OCI-LY1 (cell line): ENCODE measurements at regions not wholly inside any gene's neighbourhood (a gene's known extent, or its start where the extent isn't known, plus 50 kb on each side); places are given as distances from the start of the nearest gene placed in this dataset.

Experiments used
- H2AFZ ChIP-seq: fragments of 200-600 bp; sonication (generic), shearing (Covaris generic); 2 replicates; pipeline ENCODE4 v1.6.0; 2014; ENCODE audit warnings: antibody characterized with exemption, mild to moderate bottlenecking, low read length
- H3F3A ChIP-seq: fragments of 200-600 bp; sonication (generic), shearing (Covaris generic); 2 replicates; pipeline ENCODE4 v1.6.0; 2014; ENCODE audit warnings: mild to moderate bottlenecking, antibody characterized with exemption, low read length, moderate library complexity; ENCODE audit not compliant: insufficient read depth
- H3K27ac ChIP-seq: fragments of 200-600 bp; sonication (generic); 2 replicates; pipeline ENCODE4 v1.5.1; 2014; ENCODE audit warnings: low read length, mixed run types, mild to moderate bottlenecking, low read depth; ENCODE audit not compliant: poor library complexity, severe bottlenecking
- H3K27me3 ChIP-seq: fragments of 200-600 bp; sonication (generic); 2 replicates; pipeline ENCODE4 v1.6.0; 2014; ENCODE audit warnings: antibody characterized with exemption, mild to moderate bottlenecking, low read length, moderate library complexity; ENCODE audit not compliant: insufficient read depth
- H3K36me3 ChIP-seq: fragments of 200-600 bp; sonication (generic); 2 replicates; pipeline ENCODE4 v1.6.1; 2014; ENCODE audit warnings: mild to moderate bottlenecking, antibody characterized with exemption, low read length, moderate library complexity, mixed read lengths; ENCODE audit not compliant: insufficient read depth
- H3K4me1 ChIP-seq: fragments of 200-600 bp; sonication (generic); 2 replicates; pipeline ENCODE4 v1.5.1; 2014; ENCODE audit warnings: mild to moderate bottlenecking, low read length, moderate library complexity; ENCODE audit not compliant: insufficient read depth, severe bottlenecking
- H3K4me2 ChIP-seq: fragments of 200-600 bp; sonication (generic), shearing (Covaris generic); 2 replicates; pipeline ENCODE4 v1.6.1; 2014; ENCODE audit warnings: low read length
- H3K4me3 ChIP-seq: fragments of 200-600 bp; sonication (generic); 2 replicates; pipeline ENCODE4 v1.5.1; 2014; ENCODE audit warnings: low read length, low read depth, mild to moderate bottlenecking, mixed read lengths; ENCODE audit not compliant: poor library complexity, severe bottlenecking
- H3K79me2 ChIP-seq: fragments of 200-600 bp; shearing (Covaris generic); 2 replicates; pipeline ENCODE4 v1.6.1; 2016; ENCODE audit warnings: mixed run types, low read length, mixed read lengths; ENCODE audit not compliant: insufficient read depth
- H3K9ac ChIP-seq: fragments of 200-600 bp; sonication (generic), shearing (Covaris generic); 2 replicates; pipeline ENCODE4 v1.6.1; 2014; ENCODE audit warnings: mild to moderate bottlenecking, low read length, mixed read lengths
- H3K9me2 ChIP-seq: fragments of 200-600 bp; sonication (generic), shearing (Covaris generic); 2 replicates; pipeline ENCODE4 v1.6.1; 2014; ENCODE audit warnings: low read depth, mild to moderate bottlenecking, low read length, mixed read lengths
- H3K9me3 ChIP-seq: fragments of 200-600 bp; shearing (Covaris generic); 2 replicates; pipeline ENCODE4 v1.6.1; 2014; ENCODE audit warnings: low read length, mixed read lengths
- H4K20me1 ChIP-seq: fragments of 200-600 bp; sonication (generic), shearing (Covaris generic); 2 replicates; pipeline ENCODE4 v1.6.0; 2016; ENCODE audit warnings: mild to moderate bottlenecking, low read length; ENCODE audit not compliant: insufficient read depth
- EZH2 ChIP-seq: fragments of 200-600 bp; sonication (generic), shearing (Covaris generic); IDR thresholded peaks from 2 replicates; pipeline ENCODE4 v1.8.0; 2017; ENCODE audit warnings: borderline replicate concordance, mixed run types, mild to moderate bottlenecking, antibody characterized with exemption, low read length, moderate library complexity, mixed read lengths
- TF ChIP-seq, protein P1 (sequence below): fragments of 200-600 bp; sonication (generic), shearing (Covaris generic); IDR thresholded peaks from 2 replicates; pipeline ENCODE4 v1.5.1; 2017; ENCODE audit warnings: mild to moderate bottlenecking, antibody characterized with exemption, low read length, moderate library complexity, mixed read lengths

- H3K27ac ChIP-seq = no peak overlapping the region
- no peak overlapping the region for H2AFZ ChIP-seq
- no peaks in the 10 kb centered on the region for H3K36me3 ChIP-seq
- no peaks in the 10 kb centered on the region for H3K9me3 ChIP-seq
- no peaks in the 10 kb centered on the region for H3K4me1 ChIP-seq
- no peak for TF ChIP-seq EZH2
- TF ChIP-seq, protein P1, sequence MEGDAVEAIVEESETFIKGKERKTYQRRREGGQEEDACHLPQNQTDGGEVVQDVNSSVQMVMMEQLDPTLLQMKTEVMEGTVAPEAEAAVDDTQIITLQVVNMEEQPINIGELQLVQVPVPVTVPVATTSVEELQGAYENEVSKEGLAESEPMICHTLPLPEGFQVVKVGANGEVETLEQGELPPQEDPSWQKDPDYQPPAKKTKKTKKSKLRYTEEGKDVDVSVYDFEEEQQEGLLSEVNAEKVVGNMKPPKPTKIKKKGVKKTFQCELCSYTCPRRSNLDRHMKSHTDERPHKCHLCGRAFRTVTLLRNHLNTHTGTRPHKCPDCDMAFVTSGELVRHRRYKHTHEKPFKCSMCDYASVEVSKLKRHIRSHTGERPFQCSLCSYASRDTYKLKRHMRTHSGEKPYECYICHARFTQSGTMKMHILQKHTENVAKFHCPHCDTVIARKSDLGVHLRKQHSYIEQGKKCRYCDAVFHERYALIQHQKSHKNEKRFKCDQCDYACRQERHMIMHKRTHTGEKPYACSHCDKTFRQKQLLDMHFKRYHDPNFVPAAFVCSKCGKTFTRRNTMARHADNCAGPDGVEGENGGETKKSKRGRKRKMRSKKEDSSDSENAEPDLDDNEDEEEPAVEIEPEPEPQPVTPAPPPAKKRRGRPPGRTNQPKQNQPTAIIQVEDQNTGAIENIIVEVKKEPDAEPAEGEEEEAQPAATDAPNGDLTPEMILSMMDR = no peak
- H3K4me3 ChIP-seq = no peak overlapping the region
- H3F3A ChIP-seq = no peaks in the 10 kb centered on the region
- H3K9me2 ChIP-seq = no peaks in the 10 kb centered on the region
- H3K9ac ChIP-seq = no peak overlapping the region
- no peak overlapping the region for H3K4me2 ChIP-seq
- no peaks in the 10 kb centered on the region for H3K27me3 ChIP-seq
- no peaks in the 10 kb centered on the region for H4K20me1 ChIP-seq
- no peaks in the 10 kb centered on the region for H3K79me2 ChIP-seq
These were observed 178.2 kb upstream of the ZC3H12C start for GRCh38 chr11:109914809-109915653.

- TF ChIP-seq, protein P1 = no peak
- no peak for TF ChIP-seq EZH2
These were observed 166.3 kb upstream of the ZC3H12C start for GRCh38 chr11:109926941-109927340.

GRCh38 chr11:109929308-109929707 is 163.9 kb upstream of the ZC3H12C start:
- H3K9me2 ChIP-seq = no peaks in the 10 kb centered on the region
- no peaks in the 10 kb centered on the region for H3F3A ChIP-seq
- no peak overlapping the region for H3K4me2 ChIP-seq
- no peak for TF ChIP-seq EZH2
- TF ChIP-seq, protein P1 = no peak
- H3K4me3 ChIP-seq = no peak overlapping the region
- no peaks in the 10 kb centered on the region for H3K27me3 ChIP-seq
- H3K27ac ChIP-seq = no peak overlapping the region
- no peaks in the 10 kb centered on the region for H3K79me2 ChIP-seq
- H3K9me3 ChIP-seq = no peaks in the 10 kb centered on the region
- H2AFZ ChIP-seq = no peak overlapping the region
- H3K9ac ChIP-seq = no peak overlapping the region
- no peaks in the 10 kb centered on the region for H4K20me1 ChIP-seq
- H3K4me1 ChIP-seq = no peaks in the 10 kb centered on the region
- H3K36me3 ChIP-seq = no peaks in the 10 kb centered on the region

More at GRCh38 chr11:109926941-109927340, 166.3 kb upstream of the ZC3H12C start:
- Histone ChIP-seq H4K20me1 (no peaks in the 10 kb centered on the region), H2AFZ (no peak overlapping the region), H3K27ac (no peak overlapping the region), H3K9me3 (no peaks in the 10 kb centered on the region), H3K79me2 (no peaks in the 10 kb centered on the region), H3K9ac (no peak overlapping the region), H3F3A (no peaks in the 10 kb centered on the region), H3K9me2 (no peaks in the 10 kb centered on the region), H3K27me3 (no peaks in the 10 kb centered on the region), H3K4me3 (no peak overlapping the region), H3K4me2 (no peak overlapping the region), H3K4me1 (no peaks in the 10 kb centered on the region), H3K36me3 (no peaks in the 10 kb centered on the region)
